C4-2B (cell line): ENCODE measurements at regions not wholly inside any gene's neighbourhood (a gene's known extent, or its start where the extent isn't known, plus 50 kb on each side); places are given as distances from the start of the nearest gene placed in this dataset.

Source experiments
- ZFX ChIP-seq: fragments of 450-650 bp; IDR thresholded peaks from 2 replicates; pipeline ENCODE4 v1.6.1; 2017
- TF ChIP-seq, protein P1 (sequence below): fragments of 450-650 bp; conservative IDR thresholded peaks from 2 replicates; pipeline ENCODE4 v1.5.1; 2017; ENCODE audit warnings: mild to moderate bottlenecking

DNA sequence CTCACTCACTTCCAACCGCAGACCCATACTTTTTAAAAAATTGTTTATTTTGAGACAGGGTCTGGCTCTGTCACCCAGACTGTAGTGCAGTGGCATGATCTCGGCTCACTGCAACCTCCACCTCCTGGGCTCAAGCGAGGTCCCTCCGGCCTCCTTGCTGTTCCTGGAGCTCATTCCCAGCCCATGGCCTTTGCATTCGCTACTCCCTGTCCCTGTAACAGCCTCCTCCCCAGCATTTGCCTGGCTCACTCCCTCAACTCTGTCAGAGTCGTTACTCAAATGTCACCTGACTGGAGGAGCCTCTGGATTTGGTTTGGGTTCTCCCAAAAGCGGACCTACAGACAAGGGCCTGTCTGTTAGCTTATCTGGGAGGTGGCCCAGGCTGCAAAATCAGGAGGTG lies 432.6 kb upstream of the PROK2 start:
- TF ChIP-seq, protein P1, sequence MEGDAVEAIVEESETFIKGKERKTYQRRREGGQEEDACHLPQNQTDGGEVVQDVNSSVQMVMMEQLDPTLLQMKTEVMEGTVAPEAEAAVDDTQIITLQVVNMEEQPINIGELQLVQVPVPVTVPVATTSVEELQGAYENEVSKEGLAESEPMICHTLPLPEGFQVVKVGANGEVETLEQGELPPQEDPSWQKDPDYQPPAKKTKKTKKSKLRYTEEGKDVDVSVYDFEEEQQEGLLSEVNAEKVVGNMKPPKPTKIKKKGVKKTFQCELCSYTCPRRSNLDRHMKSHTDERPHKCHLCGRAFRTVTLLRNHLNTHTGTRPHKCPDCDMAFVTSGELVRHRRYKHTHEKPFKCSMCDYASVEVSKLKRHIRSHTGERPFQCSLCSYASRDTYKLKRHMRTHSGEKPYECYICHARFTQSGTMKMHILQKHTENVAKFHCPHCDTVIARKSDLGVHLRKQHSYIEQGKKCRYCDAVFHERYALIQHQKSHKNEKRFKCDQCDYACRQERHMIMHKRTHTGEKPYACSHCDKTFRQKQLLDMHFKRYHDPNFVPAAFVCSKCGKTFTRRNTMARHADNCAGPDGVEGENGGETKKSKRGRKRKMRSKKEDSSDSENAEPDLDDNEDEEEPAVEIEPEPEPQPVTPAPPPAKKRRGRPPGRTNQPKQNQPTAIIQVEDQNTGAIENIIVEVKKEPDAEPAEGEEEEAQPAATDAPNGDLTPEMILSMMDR = no peak
- TF ChIP-seq ZFX = no peak
